CD4-positive, alpha-beta T cell treated with Interleukin-2 at 100 ng/mL for 4 hours (primary cell): ENCODE measurements at regions not wholly inside any gene's neighbourhood (a gene's known extent, or its start where the extent isn't known, plus 50 kb on each side); places are given as distances from the start of the nearest gene placed in this dataset.

ENCODE experiments used
- DNase-seq: peaks from one replicate; pipeline ENCODE4 v3.0.0-alpha.2; 2020; ENCODE audit warnings: low spot score

DNA sequence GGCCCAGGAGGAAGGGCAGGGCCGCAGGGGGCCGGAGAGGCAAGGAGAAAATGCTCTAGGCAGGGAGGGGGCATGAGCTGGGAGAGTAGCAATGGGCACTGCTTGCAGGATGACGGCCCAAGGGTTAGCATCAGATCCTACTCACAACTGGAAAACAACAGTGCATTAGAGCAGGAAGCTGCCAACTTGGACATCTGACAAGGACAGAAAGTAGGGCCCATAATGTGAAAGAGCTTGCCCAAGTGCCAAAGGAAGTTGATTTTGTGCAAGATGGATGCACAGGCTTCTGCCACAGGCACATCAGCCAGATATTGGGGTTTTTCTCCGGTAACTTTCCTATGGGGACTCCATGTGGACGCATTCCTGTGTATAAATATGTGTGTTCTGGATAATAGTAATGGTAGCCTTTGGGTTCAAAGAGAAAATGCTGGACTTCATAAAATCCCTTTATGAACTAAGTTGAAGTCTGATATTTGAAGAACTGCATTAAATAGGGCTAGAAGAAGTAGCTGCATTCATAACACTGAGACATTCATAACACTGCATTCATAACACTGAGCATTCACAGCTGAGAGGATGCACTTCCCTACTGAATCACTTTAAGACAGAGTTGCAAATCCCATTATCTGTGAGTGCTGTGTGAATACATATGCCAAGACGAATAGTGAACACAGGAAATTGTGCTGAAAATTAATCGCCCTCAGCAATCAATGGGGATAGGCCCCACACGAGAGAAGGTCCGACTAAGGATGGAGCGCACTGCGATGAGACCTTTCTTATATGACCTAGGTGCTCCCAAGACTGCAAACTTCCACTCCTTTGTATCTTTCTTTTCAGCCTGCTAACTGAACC lies 235.6 kb upstream of the PRDM1 start:
- DNase-seq = no peak

DNA sequence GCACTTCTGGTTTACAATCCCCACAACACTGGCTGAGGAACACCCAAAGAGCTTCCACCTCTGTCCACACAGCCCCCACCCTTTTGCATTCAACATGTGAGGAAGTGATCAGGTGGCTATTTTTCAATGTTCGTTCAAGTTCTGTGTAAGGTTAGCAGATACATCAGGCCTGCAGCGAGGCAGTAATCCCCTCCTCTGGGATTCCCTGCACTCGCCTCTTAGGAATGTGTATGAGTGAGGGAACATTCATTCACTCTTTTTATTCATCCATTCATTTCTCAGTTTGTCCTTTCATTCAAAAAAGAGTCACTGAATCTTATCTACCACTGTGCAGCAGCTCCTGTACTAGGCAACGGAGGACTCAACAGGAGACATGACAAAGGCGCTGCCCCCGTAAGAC lies 236.4 kb upstream of the PRDM1 start:
- no peak for DNase-seq

DNA sequence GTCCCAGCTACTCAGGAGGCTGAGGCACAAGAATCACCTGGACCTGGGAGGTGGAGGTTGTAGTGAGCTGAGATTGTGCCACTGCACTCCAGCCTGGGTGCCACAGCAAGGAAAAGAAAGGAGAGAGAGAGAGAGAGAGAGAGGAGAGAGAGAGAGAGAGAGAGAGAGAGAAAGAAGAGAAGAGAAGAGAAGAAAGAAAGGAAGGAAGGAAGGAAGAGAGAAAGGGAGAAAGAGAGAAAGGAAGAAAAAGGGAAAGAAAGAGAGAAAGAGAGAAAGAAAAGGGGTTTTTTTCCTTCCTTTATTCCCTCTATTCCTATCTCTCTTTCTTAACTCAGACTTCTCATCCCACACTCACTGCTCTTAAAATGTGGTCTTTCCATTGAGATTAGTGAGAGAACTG lies 238.7 kb upstream of the PRDM1 start:
- no peak for DNase-seq

DNA sequence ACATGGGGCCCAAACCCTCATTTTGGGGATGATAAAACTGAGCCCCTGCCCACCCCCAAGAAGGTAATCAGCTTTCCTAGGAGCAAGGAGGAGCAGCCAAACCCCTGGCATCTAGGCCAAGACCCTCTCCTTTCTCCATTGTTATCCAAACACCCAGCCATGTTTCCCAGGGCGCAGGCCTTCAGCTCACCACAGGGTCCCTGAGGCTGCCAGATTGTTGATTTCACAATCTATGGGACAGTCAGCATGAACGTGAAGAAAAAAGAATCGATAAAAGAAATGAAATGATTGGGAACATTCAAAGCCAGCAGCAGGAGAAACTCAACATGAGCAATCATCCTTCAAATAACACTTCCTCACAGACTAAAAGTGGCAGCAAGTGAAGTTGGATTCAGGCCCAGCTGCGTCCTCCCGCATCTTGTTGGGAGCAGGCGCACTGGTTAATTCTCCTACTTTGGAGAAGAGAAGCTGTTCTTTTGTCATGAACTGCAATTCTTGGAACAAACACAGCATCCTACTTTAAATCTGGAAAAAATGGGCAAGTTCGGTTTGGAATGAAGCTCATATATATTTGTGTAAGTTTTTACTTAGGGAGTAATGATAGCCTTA lies 241.8 kb upstream of the PRDM1 start:
- DNase-seq = no peak

DNA sequence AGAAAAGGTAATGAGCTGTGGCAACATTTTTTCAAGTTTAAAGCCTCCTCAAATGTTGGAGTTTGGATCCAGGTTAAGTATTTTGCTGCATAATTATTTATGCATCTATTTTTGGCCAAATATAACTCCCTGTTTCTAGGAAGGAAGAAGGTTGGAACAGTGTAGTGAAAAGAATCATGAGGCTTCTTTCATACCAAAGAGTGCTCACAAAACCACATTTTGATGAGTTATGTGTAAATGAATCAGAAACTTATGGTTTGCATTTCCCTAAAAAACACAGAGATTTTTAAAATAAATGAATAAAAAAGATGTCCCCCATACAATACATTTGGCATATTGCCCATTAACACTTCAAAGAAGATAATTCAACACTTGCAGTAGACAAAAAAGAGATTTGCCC lies 246.9 kb upstream of the PRDM1 start:
- DNase-seq = no peak

DNA sequence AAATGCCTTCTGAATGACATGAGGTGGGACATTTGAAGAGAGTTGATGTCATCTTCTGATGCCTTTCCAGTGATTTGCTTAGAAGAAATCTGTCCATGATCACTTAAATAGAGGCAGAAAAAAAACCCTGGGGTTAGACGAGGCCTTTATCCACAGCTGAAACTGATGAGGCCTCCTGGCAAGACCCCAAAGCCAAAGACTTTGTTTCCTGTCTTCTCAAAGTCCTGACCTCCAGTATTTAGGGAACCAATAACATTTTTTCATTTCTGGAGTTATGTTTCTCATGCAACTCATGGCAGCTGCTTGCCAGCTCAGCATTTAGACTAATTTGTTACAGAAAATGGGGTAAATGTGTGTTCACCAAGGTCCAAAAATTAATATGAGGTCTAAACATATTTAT lies 248.0 kb upstream of the PRDM1 start:
- no peak for DNase-seq

DNA sequence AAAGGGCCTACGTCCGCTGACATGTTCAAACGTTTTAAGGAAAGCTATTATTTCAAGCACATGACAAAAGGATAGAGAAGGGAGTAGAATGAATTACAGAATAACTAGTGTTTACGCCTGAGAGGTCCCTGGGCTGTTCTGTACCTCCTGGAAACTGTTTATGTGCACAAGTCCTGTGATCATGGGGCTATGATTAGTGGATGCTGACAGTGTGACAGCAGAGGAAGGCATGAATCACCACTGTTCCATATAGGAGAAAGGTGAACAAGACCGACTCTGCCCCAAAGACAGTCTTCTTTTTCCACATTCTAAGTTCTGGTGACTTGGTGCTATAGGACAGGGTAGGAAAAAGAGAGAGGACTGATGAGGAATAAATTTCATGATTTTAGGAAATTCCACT lies 249.2 kb upstream of the PRDM1 start:
- DNase-seq = no peak

DNA sequence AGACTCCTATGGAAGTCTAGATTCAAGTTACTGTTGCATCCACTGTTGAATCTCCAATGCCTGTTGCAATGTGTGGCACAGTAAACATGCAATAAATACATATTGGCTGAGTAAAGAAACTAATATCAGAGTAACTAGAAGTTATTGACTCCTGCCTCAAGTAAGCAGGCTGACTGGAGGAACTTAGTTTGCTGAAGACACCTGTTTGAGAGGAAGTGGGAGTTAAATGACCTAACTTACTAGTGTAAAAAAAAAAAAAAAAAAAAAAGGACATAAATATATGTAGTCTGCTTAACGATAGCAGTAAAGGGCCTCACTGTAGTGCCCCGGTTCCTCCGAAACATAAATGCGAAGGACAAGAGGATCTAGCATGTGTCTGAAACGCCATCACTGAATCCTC lies 249.8 kb upstream of the PRDM1 start:
- DNase-seq = no peak

DNA sequence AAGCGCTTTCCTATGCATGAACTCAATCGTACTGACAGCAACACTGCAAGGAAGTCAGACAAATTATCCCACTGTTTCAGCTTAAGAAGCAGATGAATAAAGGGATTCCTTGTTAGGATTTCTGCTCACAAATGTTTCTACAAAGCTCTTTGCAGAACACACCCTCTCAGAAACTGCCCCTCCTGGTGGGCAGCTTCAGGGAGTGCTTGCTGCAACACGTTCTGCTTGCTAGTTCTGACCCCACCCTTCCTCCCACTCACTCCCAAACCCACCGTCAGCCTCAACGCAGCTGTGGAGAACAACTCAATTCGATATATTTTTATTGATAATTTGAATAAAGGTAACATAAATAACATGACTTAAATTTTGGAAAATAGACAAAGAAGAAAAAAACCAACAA lies 250.8 kb upstream of the PRDM1 start:
- peak; percentile 6 for DNase-seq

DNA sequence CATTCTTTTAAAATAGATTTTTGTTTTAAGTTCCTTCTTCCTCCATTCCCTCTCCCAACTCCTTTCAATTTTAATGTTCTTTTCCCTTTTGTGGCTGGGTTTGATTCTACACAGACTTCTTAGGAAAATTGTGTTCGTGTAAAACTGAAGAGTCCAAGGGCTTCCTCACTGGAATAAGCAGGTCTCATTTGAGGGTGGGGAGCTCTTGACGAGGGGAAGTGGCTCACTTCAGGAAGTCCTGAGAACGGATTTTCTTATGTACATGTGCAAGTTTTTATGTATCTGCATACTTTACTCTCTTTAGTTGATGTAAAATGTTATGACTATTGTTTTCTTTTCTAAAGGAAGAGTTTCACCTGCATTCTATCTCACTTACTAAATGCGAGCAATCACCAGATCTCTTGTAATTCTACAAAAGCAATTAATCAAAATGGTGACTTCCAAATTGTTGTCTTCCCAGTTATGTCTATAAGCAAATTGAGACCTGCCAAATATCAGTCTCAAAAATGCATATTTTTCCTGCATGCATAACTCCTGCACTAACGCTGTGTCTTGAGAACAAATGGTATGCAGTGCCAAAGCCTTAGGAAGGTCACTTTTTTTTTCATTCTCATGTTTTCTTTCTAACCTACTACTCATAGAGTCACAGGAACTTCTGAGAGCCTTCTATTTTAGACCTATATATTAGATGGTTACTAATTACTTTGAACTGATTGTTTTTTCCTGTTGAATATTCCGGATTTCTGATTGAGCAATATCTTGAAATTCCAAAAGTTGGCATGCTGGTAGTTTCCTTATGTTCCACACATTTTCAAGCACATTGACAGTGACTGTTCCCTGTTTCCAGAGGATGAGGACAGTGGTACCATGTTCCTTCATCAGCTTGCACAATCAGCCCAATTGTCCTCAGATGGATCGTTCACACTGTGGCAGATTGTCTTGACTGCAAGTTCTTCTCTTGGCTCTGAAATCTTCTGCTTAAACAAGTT lies 251.9 kb upstream of the PRDM1 start:
- DNase-seq = no peak

DNA sequence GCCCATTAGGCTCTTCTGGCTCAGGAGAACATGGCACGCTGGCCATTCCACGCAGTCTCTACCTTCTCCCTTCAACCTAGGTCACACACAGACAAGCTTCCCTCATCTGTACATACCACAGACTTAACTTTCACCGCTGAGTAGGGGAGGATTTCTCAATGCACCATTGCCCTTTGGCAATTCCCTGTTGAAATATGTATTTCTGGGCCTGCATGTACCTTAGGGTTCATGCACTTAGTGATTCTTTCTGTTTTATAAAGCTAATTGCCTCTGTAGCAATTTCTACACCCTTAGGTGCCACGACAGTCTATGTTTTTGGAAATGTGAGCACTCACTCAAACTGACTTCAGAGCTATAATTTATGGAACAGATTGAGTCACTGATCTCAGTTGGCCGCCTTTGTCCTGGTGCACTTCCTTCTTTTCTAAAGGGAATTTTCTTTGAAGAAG lies 253.8 kb upstream of the PRDM1 start:
- DNase-seq = no peak

DNA sequence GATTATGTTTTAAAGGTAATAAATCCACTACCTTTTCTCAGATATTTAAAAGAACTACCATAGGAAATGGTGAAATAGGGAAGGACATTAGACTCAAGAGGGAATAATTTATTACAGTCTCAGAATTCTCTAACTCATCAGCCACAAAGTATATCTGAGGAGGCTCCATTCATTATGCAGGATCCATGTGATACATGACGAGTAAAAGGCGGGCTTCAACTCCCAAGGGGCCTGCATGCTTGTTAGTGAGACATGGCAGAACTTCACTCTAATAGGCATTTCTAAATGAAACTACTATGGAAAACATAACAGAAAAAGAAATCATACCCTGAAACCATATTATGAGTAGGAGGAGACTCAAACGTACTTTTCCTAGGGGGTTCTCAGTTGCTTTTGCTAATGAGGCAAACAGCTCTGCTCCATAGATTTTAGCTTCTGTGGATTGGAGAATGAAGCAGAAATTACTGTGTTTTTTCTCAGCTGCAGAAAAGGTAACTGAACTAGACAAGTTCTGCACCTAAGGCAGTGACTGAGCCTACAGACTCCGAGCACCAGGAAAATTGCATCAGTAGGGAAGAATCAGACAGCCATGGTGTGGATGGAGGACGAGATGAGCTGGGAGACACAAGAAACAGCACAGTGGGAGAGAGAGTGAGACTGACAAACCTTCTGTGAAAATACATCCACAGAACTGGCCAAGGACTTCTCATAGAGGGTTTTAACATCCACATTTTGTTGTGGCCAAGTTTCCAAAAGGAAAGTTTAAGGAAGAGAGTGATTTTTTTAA lies 254.6 kb upstream of the PRDM1 start:
- no peak for DNase-seq

DNA sequence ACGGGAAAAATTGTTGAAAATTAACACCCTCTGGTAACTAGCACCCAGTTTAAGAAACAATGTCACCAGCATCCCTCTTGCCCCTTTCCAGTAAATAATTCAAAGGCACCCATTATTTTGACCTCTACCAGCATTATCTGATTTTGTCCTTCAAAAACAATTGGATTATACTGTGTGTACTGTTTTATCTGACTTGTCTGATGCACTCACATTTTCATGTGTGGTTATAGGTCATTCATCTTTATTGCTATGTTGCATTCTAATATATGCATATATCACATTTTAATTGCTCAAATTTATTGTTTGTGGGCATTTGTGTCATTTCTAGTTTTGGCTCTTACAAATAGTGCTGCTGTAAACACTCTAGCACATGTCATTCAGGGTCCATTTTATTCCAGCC lies 260.9 kb upstream of the PRDM1 start:
- no peak for DNase-seq

DNA sequence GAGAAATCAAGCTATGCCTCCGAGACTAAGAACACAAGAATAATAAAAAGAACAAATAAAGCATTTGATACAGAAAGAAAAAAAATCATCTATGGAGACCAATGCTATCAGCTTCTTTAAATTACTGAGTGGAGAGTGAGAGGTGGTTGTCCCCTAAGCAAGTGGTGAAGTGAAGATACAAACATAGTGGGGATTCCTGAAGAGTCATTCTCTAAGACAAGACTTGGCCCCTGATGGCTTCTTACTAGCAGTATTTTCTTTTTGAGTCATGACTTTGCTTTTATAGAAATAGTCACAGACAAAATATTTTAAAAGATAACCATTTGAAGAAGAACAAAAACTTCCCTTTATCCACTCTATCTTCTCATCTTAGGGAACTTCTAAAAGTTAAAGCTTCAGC lies 261.4 kb upstream of the PRDM1 start:
- no peak for DNase-seq

DNA sequence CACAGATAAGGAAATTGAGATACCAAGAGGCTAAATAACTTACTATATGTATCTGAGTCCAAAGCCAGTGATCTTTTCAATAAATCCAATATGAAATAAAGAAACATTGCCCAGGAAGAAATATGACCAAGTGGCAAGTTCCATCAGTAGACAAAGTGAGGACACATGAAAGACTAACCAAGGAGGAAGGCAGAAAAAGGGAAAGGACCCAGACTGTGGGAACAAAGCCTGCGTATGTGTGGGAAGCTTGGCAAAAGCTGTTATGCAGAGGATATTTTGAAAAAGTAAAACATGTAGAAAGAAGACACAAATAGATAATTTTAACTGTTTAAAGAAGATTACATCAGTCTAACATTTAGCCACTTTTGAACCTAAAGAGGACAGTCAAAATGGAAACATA lies 264.4 kb upstream of the PRDM1 start:
- DNase-seq = no peak

DNA sequence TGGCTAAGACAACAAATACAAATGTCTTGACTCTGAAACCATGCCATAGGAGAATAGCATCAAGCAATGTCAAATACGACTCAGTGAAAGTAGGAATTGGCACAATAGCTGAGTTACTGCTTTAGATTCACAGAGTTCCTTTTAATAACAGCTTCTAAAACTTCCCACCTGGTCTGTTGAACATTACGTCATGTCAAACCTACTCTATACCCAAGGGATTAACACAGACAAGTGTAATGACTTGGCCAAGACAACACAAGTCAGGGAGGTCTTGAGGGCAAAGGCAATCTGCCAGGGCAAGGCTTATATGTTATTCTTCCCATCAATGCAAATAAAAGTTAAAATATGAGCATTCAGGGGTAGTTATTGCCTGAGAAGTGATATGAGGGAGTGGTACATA lies 265.1 kb upstream of the PRDM1 start:
- no peak for DNase-seq

DNA sequence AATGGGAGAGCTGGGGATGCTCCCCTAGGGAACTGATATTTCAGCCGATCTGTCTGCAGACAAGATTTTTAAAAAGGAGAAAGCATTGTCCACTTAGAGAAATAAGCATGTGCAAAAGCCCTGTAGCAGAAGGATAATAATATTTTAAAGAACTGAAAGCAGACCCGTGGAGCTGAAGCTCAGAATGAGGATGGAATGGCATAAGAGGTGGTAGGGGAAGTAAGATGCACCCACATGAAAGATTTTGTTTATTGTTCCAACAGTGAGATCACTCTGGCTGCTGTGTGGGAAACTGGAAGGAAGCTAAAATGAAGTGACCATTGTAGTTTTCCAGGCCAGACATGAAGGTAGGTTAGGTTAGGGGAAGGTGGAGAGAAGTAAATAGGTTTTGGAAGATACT lies 266.4 kb upstream of the PRDM1 start:
- DNase-seq = no peak

DNA sequence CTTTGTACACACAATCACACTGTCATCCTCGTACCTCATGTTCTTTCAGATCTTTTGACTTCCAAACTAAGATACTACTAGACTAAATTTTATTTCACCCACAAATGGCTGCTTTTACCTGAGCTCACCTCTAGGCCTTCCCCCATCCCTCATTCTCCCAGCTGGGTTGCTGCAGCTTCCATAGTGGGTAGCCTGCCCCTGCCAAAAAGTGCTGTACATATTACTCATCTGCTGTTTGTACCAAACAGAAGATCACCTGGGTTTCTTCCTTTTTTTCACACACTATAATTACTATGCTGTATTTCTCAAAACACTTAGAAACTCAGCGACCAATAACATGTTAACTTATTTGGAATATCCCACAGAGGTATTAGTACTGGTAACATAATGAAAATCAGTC lies 267.6 kb upstream of the PRDM1 start:
- DNase-seq = no peak

DNA sequence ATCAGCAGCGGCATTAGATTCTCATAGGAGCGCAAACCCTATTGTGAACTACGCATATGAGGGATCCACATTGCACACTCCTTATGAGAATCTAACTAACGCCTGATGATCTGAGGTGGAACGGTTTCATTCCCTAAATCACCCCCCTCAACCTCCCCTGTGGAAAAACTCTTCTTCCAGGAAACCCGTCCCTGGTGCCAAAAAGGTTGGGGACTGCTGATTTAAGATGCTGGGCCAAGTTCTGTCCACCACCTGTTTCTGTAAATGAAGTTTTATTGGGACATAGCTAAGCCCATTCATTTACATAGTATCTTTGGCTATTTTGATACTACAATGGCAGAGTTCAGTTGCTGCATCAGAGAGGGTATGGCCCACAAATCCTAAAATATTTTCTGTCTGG lies 268.2 kb upstream of the PRDM1 start:
- DNase-seq = no peak

DNA sequence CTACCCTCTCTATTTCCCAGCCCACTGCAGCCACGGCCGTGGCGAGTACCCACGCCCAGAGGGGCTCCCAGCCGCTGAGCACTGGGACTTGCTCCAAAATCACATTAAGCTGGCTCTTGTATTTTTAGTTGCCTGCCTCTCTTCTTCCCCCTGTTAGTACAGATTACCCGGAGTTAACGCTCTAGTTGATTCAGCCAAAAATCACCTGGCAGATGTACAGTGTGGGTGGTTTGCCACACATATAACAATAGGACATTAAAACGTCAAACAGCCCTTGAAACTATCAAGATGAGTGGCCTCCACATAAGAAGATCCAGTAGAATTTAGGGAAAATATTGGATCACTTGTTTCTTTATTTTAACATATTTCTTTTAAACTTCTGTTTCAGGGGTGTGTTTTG lies 268.8 kb upstream of the PRDM1 start:
- no peak for DNase-seq

DNA sequence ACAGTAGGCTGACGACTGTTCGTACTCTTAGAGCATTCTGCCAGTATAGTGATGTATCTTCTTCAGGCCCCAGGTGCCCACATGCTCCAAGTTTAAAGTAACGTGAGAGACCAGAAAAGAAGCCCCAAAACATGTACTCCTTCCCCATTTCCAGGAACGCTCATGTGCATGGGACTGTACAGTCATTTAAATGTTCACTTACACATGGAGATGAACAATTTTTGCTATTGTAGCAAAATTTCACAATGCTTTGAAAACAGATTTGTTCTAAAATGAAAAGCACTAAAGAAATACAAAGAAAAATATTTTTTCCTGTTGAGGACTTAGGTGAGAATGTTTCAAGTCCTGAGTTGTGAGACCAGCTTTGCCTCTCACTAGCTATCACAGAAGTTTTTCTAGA lies 269.3 kb upstream of the PRDM1 start:
- DNase-seq = no peak
